DOHH2 (cell line): ENCODE measurements at regions not wholly inside any gene's neighbourhood (a gene's known extent, or its start where the extent isn't known, plus 50 kb on each side); places are given as distances from the start of the nearest gene placed in this dataset.

Source experiments
- CTCF ChIP-seq: fragments of 200-600 bp; sonication (generic); IDR thresholded peaks from one replicate; pipeline ENCODE4 v1.5.1; 2014; ENCODE audit warnings: antibody characterized with exemption, mild to moderate bottlenecking, low read depth, low read length; ENCODE audit not compliant: poor library complexity, severe bottlenecking
- EZH2phosphoT487 ChIP-seq: fragments of 200-600 bp; sonication (generic); IDR thresholded peaks from 2 replicates; pipeline ENCODE4 v1.6.1; 2017; ENCODE audit warnings: borderline replicate concordance, mild to moderate bottlenecking, antibody characterized with exemption, low read length, moderate library complexity, mixed read lengths

- no peak for TF ChIP-seq CTCF
- no peak for TF ChIP-seq EZH2phosphoT487
These were observed 312.0 kb downstream of the PDGFC start for GRCh38 chr4:156659570-156659969.
